ENCODE measurements at regions not wholly inside any gene's neighbourhood (a gene's known extent, or its start where the extent isn't known, plus 50 kb on each side); places are given as distances from the start of the nearest gene placed in this dataset.

GRCh38 chr20:22350624-22351023 lies 233.7 kb downstream of the FOXA2 start:
- no peak overlapping the region for H3K27ac ChIP-seq
- H3K27me3 ChIP-seq, result no peaks in the 10 kb centered on the region
- H3K4me3 ChIP-seq, result no peak overlapping the region
- intact Hi-C loops (cut with DNase I; ENCODE audit: low total_unique reads), result no loop called here
- TF ChIP-seq CTCF (IDR thresholded peaks at IDR 0.05), result no peak
- no peak for TF ChIP-seq POLR2A (IDR thresholded peaks at IDR 0.05)
- H3K36me3 ChIP-seq (ENCODE audit: low read depth, missing control alignments), result no peaks in the 10 kb centered on the region
- 74 to 88% methylated on average over 4 of the region's 4 CpGs for WGBS, 2 donors
- no peak for DNase-seq
- no peaks in the 10 kb centered on the region for H3K4me1 ChIP-seq
- no peaks in the 10 kb centered on the region for H3K9me3 ChIP-seq

GRCh38 chr20:22348010-22348409 lies 236.4 kb downstream of the FOXA2 start:
- WGBS, 2 donors, result 69 to 72% methylated on average over 4 of the region's 4 CpGs
- intact Hi-C loops (cut with DNase I; ENCODE audit: low total_unique reads), result no loop called here
- TF ChIP-seq CTCF (IDR thresholded peaks at IDR 0.05) (no peak), POLR2A (IDR thresholded peaks at IDR 0.05) (no peak)
- Histone ChIP-seq H3K4me1 (no peaks in the 10 kb centered on the region), H3K9me3 (no peaks in the 10 kb centered on the region), H3K36me3 (ENCODE audit: low read depth, missing control alignments) (no peaks in the 10 kb centered on the region), H3K27ac (no peak overlapping the region), H3K27me3 (no peaks in the 10 kb centered on the region), H3K4me3 (no peak overlapping the region)
- DNase-seq, result no peak

GRCh38 chr20:22346716-22347115 lies 237.7 kb downstream of the FOXA2 start:
- intact Hi-C loops (cut with DNase I; ENCODE audit: low total_unique reads), result no loop called here
- Histone ChIP-seq H3K4me3 (no peak overlapping the region), H3K4me1 (peaks cover 1% of the 10 kb centered on the region), H3K9me3 (no peaks in the 10 kb centered on the region), H3K27ac (no peak overlapping the region), H3K27me3 (no peaks in the 10 kb centered on the region), H3K36me3 (ENCODE audit: low read depth, missing control alignments) (no peaks in the 10 kb centered on the region)
- TF ChIP-seq POLR2A (IDR thresholded peaks at IDR 0.05) (no peak), CTCF (IDR thresholded peaks at IDR 0.05) (no peak)
- DNase-seq, result no peak
- WGBS, 2 donors, result 79 to 83% methylated on average over 4 of the region's 4 CpGs

GRCh38 chr20:22343612-22344011 lies 240.8 kb downstream of the FOXA2 start:
- no peaks in the 10 kb centered on the region for H3K36me3 ChIP-seq (ENCODE audit: low read depth, missing control alignments)
- H3K4me3 ChIP-seq, result peak overlapping the region; percentile 24 to 29
- DNase-seq, result peak; percentile 19
- no peaks in the 10 kb centered on the region for H3K27me3 ChIP-seq
- peaks cover 6% of the 10 kb centered on the region for H3K4me1 ChIP-seq
- intact Hi-C loops (cut with DNase I; ENCODE audit: low total_unique reads), result loop anchor here (5.0 kb wide), 1 partner anchor 339 kb away; no protein-coding TSS in a partner anchor
- no peaks in the 10 kb centered on the region for H3K9me3 ChIP-seq
- WGBS, 2 donors, result 70 to 75% methylated on average over 20 to 29 of the region's 29 CpGs
- TF ChIP-seq POLR2A (IDR thresholded peaks at IDR 0.05), result no peak
- TF ChIP-seq CTCF (IDR thresholded peaks at IDR 0.05), result no peak
- no peak overlapping the region for H3K27ac ChIP-seq

DNA sequence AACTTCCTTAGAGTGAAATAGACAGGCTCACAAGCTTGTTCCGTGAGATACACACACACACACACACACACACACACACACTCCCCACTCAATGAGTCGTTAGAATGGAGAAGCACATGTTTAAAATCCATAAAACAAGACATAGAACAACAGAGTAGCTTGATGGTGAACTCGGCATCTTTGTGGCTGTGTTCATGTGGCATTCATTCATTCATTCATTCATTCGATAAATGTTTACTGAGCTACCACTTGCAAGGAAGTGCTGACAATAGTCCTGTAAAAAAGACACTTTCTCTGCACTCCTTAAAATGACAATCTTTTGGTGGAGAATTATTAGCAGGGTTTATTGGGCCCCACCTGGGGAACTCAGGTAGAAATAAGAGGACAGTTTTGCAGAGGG lies 242.0 kb downstream of the FOXA2 start:
- Histone ChIP-seq H3K4me1 (peaks cover 6% of the 10 kb centered on the region), H3K27me3 (no peaks in the 10 kb centered on the region), H3K9me3 (no peaks in the 10 kb centered on the region), H3K27ac (no peak overlapping the region), H3K36me3 (ENCODE audit: low read depth, missing control alignments) (no peaks in the 10 kb centered on the region), H3K4me3 (no peak overlapping the region)
- intact Hi-C loops (cut with DNase I; ENCODE audit: low total_unique reads), result loop anchor here (5.0 kb wide), 1 partner anchor 340 kb away; no protein-coding TSS in a partner anchor
- 77 to 80% methylated on average over 4 of the region's 4 CpGs for WGBS, 2 donors
- no peak for DNase-seq
- TF ChIP-seq CTCF (IDR thresholded peaks at IDR 0.05) (no peak), POLR2A (IDR thresholded peaks at IDR 0.05) (no peak)

Measured in testis (tissue), 2 donors.